CD4-positive, alpha-beta T cell treated with Interferon alpha-2 for 1 hour (primary cell): ENCODE measurements at regions not wholly inside any gene's neighbourhood (a gene's known extent, or its start where the extent isn't known, plus 50 kb on each side); places are given as distances from the start of the nearest gene placed in this dataset.
"Not testable (repeated sequence)": the region's sequence is repeated elsewhere in the genome, so short reads cannot be mapped to it uniquely, and the experiment has no call there.

Experiments
- DNase-seq, 2 donors: peaks; one replicate each; pipeline ENCODE4 v3.0.0-alpha.2; 2020 to 2022

DNA sequence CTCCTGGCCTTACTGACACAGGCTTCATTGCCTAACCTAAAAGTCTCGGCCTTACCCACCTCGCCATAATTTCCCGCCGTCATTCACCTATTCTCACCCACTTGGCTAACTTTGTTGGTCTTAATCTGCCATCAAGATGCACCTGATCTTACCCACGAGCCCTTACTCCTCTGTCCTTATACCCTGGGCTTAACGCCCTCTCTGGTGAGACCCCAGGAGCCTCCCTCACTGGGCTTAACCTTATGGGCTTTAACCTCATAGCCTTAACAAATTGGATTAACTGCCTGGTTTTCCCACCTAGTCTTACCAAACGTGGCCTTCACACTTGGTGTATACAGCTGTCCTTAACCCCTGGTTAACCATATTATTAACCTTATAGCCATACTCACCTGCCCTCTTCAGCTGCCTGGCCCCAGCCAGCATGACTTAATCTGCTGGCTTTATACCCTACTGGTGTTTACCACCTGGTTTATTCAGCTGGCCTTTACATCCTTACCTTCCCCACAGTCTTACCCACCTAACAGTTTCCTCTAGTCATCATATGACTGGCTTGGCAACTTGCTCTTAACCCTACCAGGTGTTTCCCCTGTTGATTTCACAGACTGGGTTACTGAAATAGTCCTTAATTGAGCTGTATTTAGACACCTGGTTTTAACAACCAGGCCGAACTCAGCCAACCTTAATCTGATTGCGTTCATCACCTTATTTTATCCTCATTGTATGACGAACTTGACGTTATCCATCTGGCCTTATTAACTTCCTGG lies 132.0 kb upstream of the ZSWIM2 start:
- no peak for DNase-seq

DNA sequence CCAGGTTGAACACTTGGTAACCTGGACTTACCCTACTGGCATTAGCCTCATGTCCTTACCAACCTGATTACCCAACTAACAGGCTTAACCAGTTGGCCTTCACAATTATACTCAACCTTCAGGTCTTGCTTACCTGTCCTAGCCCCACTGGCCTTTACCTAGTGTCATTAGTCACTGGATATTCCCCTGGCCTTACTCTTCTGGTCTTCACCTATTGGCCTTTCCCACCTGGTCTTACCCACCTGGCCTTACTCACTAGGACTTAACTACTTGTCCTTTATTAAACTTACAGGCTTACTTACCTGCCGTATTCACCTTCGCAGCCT lies 131.1 kb upstream of the ZSWIM2 start:
- no peak for DNase-seq

DNA sequence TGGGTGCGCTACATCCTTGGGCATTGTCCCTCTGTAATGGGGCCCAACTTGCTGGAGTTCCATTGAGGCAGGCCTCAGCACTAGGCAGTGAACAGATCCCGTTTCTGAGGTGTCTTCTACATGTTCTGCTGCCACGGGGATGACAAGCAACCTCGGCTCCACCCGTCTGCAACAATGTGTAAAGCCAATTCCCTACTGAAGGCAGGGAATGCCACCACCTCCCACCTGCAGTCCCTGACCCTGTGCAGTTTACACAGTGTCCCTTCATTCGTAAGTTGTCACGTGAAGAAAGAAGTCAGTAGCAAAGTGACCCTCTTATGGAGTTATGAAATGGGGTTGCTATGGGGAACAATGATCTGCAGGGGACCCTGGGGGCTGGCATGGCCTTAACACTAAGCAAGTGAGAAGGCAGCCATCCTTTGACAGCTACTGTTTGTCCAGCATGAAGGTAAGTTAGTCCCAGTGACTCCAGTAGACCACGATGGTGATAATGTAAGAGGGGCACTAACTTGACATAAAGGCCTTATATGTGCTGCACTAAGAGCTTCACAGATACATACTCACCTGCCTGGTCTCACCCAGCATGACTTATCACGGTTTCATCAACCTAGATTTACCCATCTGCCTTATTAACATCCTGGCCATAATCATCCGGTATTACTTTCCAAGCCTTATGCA lies 130.6 kb upstream of the ZSWIM2 start:
- DNase-seq: no peak

DNA sequence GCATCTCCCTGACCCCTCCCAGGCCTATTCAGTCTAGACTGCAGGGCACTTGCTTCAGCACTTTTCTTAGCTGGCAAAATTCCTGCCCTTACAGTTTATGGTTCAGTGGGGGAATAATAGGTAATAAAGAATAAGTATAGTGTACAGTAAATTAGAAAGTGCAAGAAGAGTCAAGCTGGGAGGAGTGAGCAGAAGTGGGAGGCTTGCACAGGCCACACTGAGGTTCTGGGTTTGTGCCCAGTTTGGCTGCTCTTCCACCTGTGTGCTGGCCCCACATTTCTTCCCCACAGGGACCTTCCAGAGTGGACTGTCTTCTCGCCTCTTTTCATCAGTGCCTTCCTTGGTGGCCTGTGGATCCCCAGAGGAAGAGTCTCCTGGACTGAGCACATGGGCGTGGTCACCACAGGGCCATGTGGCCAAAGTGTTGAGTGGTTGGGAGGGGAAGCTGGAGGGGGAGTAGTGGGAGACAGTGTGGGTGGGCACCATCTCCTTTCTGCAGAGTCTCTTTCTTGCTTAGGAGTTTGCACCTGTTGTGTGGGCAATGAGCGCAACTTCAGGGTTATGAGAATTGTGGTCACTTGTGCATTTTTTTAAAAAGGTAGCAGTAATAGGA lies 128.6 kb upstream of the ZSWIM2 start:
- DNase-seq: no peak

DNA sequence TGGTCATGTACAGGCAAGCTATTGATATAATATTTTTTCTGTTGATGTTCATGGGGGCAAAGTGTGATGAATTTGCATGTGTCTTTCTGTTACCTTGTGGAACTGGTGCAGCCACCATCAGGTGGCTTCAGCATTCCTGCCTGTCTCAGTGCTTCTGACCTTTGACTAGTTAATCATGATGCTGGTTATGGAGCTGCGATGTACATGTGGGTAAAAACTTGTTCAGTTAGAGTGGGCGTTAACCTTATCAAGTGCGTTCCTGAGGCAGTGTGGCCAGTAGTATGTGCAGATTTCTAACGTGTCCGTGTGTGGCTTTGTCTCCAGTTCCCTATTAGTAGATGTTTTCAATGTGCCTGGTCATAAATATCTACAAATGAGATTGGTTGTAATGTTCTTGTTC lies 127.4 kb upstream of the ZSWIM2 start:
- no peak for DNase-seq

DNA sequence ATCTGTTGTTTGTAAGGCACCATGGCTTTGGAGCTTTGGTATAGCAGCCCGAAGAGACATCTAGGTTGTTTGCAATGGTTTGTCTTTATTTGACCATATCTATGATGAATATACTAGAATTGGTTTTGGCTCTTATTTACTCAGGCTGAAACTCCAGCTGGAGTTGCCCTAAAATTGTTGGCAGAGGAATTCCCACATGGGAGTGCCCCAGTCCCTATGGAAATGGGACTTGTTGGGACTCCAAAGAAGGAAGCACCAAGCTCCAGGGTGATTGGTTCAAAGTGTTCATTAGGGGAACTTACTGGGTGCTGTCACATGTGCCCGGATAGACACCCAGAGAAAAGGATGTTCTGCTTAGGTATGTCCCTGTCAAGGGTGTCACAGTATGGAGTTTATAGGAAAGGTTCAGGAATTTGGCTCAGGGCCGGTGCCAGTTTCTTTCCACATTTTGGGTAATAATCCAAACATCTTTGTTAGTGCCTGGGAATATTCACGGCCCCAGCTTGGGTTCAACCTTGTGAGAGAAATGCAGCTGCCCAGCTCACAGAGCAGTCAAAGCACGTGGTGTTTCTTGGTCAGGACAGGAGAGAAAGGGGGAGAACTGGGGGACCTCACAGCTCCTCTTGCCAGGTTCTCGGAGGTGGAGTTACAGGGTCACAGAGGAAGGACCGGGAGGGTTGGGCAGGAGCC lies 123.5 kb upstream of the ZSWIM2 start:
- DNase-seq: no peak

DNA sequence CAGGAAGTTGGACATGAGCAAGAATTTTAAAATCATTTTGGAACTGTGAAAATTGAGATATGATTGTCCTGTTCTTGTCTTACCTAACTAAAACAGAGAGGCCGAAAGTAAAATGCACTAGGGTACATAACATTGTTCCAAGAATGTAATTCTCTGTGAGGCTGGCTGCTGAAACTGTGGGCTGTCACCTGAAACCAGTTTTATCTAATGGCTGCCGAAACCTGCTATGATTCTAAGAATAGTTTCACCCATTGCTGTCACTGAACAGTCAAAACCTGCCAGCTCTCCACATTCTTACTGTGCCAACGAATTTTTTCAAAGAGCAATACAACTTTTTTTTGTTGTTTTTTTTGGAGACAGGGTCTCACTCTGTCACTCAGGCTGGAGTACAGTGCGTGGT lies 119.3 kb upstream of the ZSWIM2 start:
- DNase-seq: no peak

DNA sequence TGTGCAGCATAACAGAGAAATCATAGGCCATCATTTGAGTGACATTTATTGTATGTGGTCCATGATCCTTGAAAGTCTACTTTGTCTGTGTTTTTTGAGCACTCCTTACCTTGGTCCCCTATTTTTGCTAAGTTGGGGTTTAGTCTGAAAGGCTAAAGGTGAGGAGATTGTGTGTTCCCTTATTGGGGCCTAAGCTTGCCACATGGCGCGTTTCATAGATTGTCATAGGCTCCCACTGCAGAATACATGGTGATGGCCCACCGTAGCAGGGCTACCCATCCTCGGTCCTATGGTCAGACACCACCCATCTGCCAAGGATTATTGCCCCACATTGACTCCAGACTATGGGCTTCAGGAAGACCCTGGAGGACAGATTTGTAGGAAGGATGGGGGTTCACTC lies 117.0 kb upstream of the ZSWIM2 start:
- DNase-seq: no peak

DNA sequence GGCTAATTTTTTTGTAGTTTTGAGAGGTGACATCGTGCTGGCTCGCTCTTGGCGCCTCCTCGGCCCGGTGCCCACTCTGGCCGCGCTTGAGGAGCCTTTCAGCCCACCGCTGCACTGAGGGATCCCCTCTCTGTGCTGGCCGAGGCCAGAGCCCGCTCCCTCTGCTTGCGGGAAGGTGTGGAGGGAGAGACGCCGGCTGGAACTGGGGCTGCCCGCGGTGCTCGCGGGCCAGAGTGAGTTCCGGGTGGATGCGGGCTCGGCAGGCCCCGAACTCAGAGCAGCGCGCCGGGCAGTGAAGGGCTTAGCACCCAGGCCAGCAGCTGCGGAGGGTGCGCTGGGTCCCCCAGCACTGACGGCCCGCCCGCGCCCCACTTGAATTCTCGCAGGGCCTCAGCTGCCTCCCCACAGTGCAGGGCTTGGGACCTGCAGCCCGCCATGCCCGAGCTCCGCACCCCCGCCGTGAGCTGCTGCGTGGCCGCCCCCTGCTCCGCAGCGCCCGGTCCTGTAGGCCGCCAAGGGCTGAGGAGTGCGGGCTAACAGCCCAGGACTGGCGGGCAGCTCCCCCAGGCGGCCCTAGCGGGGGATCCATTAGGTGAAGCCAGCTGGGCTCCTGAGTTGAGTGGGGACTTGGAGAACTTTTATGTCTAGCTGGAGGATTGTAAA lies 113.2 kb upstream of the ZSWIM2 start:
- no peak for DNase-seq

DNA sequence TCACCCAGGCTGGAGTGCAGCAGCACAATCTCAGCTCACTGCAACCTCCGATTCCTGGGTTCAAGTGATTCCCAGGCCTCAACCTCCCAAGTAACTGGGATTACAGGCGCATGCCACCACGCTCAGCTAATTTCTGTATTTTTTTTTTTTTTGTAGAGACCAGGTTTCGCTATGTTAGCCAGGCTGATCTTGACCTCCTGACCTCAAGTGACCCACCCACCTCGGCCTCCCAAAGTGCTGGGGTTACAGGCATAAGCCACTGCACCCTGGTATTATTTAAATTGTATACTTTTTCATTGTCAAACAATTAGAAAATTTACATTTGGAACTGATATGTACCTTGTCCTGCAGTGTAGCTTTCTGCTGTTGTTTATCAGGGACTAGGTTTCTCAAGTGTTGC lies 111.3 kb upstream of the ZSWIM2 start:
- DNase-seq: not testable (repeated sequence)

DNA sequence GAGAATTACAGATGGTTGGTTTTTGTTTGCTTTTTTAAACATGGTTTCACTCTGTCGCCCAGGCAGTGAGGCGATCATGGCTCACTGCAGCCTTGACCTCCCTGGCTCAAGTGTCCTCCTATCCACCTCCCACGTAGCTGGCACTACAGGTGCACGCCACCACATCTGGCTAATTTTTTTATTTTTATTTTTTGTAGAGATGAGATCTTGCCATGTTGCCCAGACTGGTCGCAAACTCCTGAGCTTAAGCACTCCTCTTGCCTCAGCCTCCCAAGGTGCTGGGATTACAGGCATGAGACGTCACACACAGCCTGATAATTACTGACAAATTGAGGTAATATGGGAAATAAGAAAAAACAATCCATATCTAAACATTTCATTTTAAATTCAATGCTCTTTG lies 110.5 kb upstream of the ZSWIM2 start:
- no peak for DNase-seq

DNA sequence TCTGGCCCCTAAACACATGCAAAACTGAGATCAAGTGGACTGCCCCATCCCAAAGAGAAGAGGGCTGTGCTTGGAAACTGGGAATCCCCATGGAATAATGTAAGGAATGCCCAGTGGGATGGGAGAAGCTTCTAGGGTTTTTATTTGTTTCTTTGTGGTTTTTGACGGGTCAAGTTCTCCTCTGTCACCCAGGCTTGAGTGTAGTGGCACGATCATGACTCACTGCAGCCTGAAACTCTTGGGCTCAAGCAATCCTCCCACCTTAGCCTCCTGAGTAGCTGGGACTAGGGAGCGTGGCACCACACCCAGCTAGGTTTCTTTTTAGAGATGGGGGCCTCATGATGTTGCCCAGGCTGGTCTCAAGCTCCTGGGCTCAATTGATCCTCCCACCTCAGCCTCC lies 101.7 kb upstream of the ZSWIM2 start:
- no peak for DNase-seq

DNA sequence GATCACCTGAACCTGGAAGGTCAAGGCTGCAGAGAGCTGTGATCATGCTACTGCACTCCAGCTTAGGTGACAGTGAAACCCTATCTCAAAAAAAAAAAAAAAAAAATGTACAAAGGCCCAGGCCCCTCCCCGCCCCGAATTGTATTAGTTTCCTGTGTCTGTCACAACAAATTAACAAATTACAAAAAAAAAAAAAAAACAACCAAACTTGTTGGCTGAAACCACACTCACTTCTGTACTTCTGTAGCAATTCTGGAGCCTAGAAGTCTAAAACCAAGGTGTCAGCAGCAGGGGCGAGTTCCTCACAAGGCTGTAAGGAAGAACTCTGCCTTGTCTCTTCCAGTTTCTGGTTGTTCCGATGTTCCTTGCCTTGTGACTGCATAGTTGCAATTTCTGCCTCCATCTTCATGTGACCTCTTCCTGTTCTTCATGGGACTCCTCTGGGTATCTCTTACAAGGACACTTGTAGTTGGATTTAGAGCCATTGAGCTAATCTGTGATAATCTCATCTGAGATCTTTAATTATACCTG lies 100.8 kb upstream of the ZSWIM2 start:
- no peak for DNase-seq

DNA sequence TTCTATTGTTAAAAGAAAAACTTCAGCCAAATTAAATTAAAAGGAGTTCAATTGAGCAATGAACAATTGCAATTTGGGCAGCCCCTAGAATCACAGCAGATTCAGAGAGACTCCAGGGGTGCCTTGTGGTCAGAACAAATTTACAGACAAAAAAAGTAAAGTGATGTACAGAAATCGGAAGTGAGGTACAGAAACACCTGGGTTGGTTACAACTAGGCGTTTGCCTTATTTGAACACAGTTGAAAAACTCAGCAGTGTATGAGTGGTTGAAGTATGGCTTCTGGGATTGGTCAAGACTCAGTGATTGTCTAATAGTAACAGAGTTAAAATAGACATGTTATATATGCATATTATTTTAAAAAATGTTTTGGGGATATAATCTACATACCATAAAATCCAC lies 98.5 kb upstream of the ZSWIM2 start:
- no peak for DNase-seq

DNA sequence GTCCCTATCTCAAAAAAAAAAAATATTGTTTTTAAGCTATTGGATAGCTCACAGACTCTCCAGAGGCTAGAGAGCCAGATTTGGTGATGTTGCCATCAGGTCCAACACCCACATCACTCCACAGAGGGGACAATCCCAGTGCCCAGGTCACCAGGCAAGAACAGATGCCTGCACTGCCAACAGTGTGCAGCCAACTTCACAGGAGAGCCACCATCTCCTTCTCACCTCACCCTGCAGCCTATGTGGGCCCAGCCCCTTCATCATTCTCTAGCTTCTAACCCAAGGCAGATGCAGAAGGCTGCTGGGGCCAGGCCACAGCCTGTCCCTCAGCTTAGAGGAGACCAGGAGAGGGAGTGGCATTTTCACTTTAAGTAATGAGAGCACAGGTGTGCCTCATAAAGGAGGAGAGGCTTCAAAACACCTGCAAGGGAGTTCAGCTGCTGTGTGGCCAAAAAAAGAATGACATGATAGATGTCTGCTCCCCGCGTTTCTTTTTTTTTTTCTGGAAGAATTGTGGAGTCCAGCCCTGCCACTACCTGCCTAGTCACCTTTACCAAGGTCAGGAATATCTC lies 98.0 kb upstream of the ZSWIM2 start:
- DNase-seq: no peak

DNA sequence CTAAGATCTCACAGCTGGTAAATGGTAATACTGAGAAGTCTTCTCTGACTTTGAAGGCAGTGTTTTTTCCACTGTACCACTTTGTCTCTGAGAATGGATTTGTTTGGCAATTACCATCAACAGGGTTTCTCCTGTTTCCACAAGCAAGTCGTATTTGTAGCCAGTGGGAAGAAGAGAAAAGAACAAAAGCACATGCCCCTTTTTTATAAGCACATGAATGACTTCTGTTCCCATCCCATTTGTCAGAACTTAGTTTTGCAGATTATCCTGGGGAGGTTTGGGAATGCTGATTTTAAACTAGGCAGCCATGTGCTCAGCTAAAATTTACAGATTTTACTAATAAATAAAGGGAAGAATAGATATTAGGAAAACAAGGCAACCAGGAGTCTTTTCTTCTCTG lies 92.9 kb upstream of the ZSWIM2 start:
- DNase-seq: no peak

DNA sequence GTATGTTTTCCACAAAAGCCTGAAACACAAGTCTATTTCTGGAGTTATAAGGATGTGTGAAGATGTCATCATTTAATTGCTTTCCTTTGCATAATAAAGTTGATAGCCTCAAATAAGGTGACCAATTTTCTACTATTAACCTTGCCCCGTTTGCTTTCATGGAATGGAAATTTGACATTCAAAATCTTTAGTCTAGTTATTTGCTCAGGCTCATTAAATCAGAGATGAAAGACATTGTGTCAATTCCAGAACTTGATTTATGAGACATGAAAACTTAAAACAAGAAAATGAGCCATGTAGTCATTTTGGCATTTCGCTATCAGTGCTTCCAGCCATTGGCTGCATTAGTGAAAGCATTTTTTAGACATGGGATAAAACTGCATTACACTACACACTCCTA lies 91.5 kb upstream of the ZSWIM2 start:
- DNase-seq: no peak

DNA sequence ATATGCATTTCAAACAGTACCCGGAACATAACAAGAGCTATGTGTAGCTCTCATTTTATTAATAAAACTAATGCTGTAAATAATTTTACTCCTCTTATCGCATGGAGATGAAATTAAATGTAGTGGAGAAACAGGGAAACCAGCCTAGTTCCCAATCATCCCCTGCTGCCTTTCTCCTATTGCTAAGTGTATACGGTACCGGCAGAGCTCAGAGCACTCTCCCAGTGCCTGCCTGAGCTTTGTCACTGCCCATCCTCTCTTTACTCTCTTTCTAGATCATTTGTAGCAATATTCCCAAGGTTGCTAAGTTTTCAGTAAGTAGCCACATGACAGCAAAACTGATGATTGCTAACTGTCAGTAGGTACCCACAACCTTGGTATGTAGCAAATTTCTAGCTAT lies 85.5 kb upstream of the ZSWIM2 start:
- no peak for DNase-seq

DNA sequence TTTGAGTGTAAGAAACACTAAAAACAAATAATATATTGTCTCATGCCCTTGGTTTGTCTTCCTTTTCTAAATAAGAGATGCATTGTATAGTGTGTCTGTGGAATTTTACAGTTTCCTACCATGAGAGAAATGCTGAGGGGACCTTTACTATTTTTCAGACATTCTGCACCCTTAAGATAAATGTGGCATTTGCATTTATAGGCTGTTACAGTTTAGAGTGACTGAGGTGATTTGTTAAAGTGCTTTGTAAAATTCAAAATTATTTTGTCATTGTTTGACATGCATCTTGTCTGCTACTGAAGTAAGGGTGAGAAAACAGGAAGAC lies 78.9 kb upstream of the ZSWIM2 start:
- no peak for DNase-seq

DNA sequence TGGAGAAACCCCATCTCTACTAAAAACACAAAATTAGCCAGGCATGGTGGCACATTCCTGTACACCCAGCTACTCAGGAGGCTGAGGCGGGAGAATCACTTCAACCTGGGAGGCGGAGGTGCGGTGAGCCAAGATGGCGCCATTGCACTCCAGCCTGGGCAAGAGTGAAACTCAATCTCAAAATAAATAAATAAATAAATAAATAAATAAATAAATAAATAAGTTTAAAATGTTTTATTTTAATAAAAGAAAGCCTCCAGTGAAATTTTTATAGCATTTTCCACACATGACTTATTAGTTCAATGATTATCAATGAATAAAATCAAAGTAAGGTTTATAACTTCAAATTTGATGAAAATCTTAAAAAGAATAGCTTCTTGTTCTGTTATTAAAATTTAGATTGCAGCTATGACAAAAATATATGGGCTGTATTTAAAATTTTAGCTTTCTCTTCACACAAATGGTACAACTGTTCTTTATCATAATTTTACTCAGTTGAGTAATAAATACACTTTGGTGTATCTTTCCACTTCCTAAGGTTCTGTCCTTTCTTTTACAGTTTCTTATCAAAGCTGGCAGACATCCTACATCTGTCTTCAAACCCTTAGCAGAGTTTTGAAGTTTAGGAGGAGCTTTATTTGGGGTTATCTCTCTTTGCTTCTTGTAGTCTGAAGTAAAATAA lies 78.4 kb upstream of the ZSWIM2 start:
- DNase-seq: no peak

DNA sequence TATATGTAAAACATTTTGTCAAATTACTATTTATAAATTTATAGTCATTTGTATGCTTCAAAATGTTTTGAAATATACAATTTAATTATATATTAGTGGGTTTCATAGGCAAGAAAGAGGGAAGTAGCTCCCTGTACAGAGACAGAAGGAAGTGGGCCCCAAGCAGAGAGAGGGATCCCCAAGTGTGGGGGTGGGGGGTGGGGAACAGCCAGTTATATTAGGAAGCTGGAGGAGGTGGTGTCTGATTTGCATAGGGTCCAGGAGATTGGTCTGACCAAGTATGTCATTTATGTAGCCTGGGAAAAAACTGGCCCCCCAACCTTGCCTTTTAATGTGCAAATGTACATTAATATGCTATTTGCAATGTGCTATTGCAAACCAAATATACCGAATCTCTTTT lies 76.5 kb upstream of the ZSWIM2 start:
- DNase-seq: no peak

DNA sequence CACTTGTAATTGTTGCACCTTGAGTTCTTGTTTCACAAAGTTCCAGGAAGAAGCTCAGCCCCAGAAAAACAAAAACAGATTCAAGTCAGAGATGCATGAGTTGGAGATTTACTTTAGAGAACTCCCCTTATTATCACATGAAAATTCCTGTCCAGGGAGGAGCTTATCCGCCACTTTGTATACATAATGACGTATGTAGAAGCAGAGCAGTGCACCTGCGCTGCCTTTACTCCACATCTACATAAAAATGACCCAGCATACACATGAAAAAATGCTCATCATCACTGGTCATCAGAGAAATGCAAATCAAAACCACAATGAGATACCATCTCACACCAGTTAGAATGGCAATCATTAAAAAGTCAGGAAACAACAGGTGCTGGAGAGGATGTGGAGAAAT lies 73.3 kb upstream of the ZSWIM2 start:
- DNase-seq: not testable (repeated sequence)
